Fibroblast of mammary gland (primary cell): ENCODE measurements at regions not wholly inside any gene's neighbourhood (a gene's known extent, or its start where the extent isn't known, plus 50 kb on each side); places are given as distances from the start of the nearest gene placed in this dataset.

ENCODE experiments used
- DNase-seq: peaks from one replicate; pipeline ENCODE4 v3.0.0-alpha.2; 2010; ENCODE audit warnings: low read depth
- H3K4me3 ChIP-seq: 2 replicates; pipeline ENCODE4 v1.5.1; 2011; ENCODE audit warnings: low read depth, mild to moderate bottlenecking, low read length, moderate library complexity; ENCODE audit not compliant: control insufficient read depth
- CTCF ChIP-seq: conservative IDR thresholded peaks from 2 replicates; pipeline ENCODE4 v1.5.1; 2011; ENCODE audit warnings: low read depth, low read length, inconsistent platforms; ENCODE audit not compliant: control insufficient read depth, insufficient read depth

GRCh38 chr18:64233851-64234250 lies 85.0 kb upstream of the LINC00305 start:
- TF ChIP-seq CTCF: no peak
- H3K4me3 ChIP-seq: no peak overlapping the region
- no peak for DNase-seq

GRCh38 chr18:64220941-64221340 lies 72.1 kb upstream of the LINC00305 start:
- H3K4me3 ChIP-seq: no peak overlapping the region
- DNase-seq: no peak
- TF ChIP-seq CTCF: no peak

GRCh38 chr18:64219517-64219916 lies 70.6 kb upstream of the LINC00305 start:
- no peak overlapping the region for H3K4me3 ChIP-seq
- DNase-seq: no peak
- TF ChIP-seq CTCF: no peak

GRCh38 chr18:64210401-64210949 lies 61.6 kb upstream of the LINC00305 start:
- no peak overlapping the region for H3K4me3 ChIP-seq
- no peak for DNase-seq
- TF ChIP-seq CTCF: no peak

- DNase-seq: no peak
- TF ChIP-seq CTCF: no peak
- H3K4me3 ChIP-seq: no peak overlapping the region
Observed at GRCh38 chr18:64208516-64208915, 59.6 kb upstream of the LINC00305 start.

- DNase-seq: no peak
- no peak overlapping the region for H3K4me3 ChIP-seq
- no peak for TF ChIP-seq CTCF
Observed at GRCh38 chr18:64207820-64208219, 58.9 kb upstream of the LINC00305 start.

- no peak for DNase-seq
- no peak for TF ChIP-seq CTCF
- H3K4me3 ChIP-seq: no peak overlapping the region
Observed at GRCh38 chr18:64203295-64203694, 54.4 kb upstream of the LINC00305 start.
